Mucosa of rectum (tissue), 2 donors: ENCODE measurements at regions not wholly inside any gene's neighbourhood (a gene's known extent, or its start where the extent isn't known, plus 50 kb on each side); places are given as distances from the start of the nearest gene placed in this dataset.
"Not testable (repeated sequence)": the region's sequence is repeated elsewhere in the genome, so short reads cannot be mapped to it uniquely, and the experiment has no call there.

Source experiments
- H3K27ac ChIP-seq, 2 donors: one replicate each; pipeline ENCODE4 v1.7.0; 2013; ENCODE audit warnings: inconsistent platforms in 2 of 2, low read depth in 2 of 2, low read length in 2 of 2
- H3K27me3 ChIP-seq, 2 donors: one replicate each; pipeline ENCODE4 v1.7.0; 2013; ENCODE audit warnings: low read length in 2 of 2; ENCODE audit not compliant: control insufficient read depth in 2 of 2, insufficient read depth in 2 of 2
- H3K36me3 ChIP-seq, 2 donors: one replicate each; pipeline ENCODE4 v1.7.0; 2013; ENCODE audit warnings: low read length in 2 of 2; ENCODE audit not compliant: control insufficient read depth in 2 of 2, insufficient read depth in 2 of 2
- H3K4me1 ChIP-seq, 2 donors: one replicate each; pipeline ENCODE4 v1.7.0; 2013; ENCODE audit warnings: low read length in 2 of 2, mild to moderate bottlenecking in 1 of 2; ENCODE audit not compliant: control insufficient read depth in 2 of 2, insufficient read depth in 2 of 2
- H3K4me3 ChIP-seq, 2 donors: one replicate each; pipeline ENCODE4 v1.7.0; 2013; ENCODE audit warnings: low read length in 2 of 2
- H3K9ac ChIP-seq, 2 donors: one replicate each; pipeline ENCODE4 v1.7.0; 2013; ENCODE audit warnings: low read length in 2 of 2, low read depth in 1 of 2, mild to moderate bottlenecking in 1 of 2
- H3K9me3 ChIP-seq, 2 donors: one replicate each; pipeline ENCODE4 v1.7.0; 2013; ENCODE audit warnings: low read length in 2 of 2; ENCODE audit not compliant: control insufficient read depth in 2 of 2
- donor health status: healthy.
- donor health status: Normal muscosa, but diverticular disease.

GRCh38 chr12:20154052-20154451 is 214.3 kb upstream of the PDE3A start:
- no peaks in the 10 kb centered on the region for H3K9me3 ChIP-seq
- H3K36me3 ChIP-seq: no peaks in the 10 kb centered on the region
- no peak overlapping the region for H3K4me3 ChIP-seq
- no peaks in the 10 kb centered on the region for H3K27me3 ChIP-seq
- H3K4me1 ChIP-seq: no peaks in the 10 kb centered on the region
- no peak overlapping the region for H3K9ac ChIP-seq
- H3K27ac ChIP-seq: no peak overlapping the region

GRCh38 chr12:20155374-20155773 is 213.0 kb upstream of the PDE3A start:
- Histone ChIP-seq H3K9me3 (no peaks in the 10 kb centered on the region), H3K9ac (no peak overlapping the region), H3K27ac (no peak overlapping the region), H3K27me3 (no peaks in the 10 kb centered on the region), H3K36me3 (no peaks in the 10 kb centered on the region), H3K4me1 (no peaks in the 10 kb centered on the region), H3K4me3 (no peak overlapping the region)

GRCh38 chr12:20160899-20161298 is 207.4 kb upstream of the PDE3A start:
- H3K9ac ChIP-seq, H3K9me3 ChIP-seq, H3K27ac ChIP-seq, H3K27me3 ChIP-seq, H3K4me1 ChIP-seq, H3K4me3 ChIP-seq, H3K36me3 ChIP-seq: not testable (repeated sequence)

DNA sequence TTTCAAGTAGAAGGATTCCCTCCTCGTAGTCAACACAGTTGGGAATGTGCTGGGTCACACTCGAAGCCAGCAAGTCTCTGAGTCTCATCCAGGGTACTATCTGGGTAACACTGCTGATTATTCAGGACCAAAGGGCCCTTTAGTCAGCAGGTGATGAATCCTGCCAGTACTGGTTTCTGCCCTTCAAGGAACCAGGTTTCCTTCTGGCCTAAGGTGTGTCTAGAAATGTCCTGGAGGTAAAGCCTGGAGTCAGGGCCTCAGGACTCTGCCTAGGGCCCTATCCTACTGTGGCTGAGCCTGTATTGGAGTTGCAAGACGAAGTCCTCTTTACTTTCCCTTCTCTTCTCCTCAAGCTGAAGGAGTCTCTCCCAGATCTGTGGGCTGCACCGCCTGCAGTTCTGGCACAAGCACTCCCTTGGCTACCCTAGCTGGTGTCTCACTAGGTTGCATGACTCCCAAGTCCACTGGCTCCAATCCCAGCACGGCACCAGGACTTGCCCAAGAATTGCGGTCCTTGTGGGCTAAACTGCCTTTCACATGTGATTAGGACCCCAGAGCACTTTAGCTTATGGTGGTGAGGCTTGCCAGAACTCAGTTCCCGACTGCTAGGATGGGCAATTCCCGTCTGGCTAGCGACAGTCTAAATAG is 193.7 kb upstream of the PDE3A start:
- H3K4me1 ChIP-seq: no peaks in the 10 kb centered on the region
- H3K9ac ChIP-seq: no peak overlapping the region
- no peak overlapping the region for H3K27ac ChIP-seq
- H3K4me3 ChIP-seq: no peak overlapping the region
- no peaks in the 10 kb centered on the region for H3K9me3 ChIP-seq
- H3K27me3 ChIP-seq: no peaks in the 10 kb centered on the region
- no peaks in the 10 kb centered on the region for H3K36me3 ChIP-seq

DNA sequence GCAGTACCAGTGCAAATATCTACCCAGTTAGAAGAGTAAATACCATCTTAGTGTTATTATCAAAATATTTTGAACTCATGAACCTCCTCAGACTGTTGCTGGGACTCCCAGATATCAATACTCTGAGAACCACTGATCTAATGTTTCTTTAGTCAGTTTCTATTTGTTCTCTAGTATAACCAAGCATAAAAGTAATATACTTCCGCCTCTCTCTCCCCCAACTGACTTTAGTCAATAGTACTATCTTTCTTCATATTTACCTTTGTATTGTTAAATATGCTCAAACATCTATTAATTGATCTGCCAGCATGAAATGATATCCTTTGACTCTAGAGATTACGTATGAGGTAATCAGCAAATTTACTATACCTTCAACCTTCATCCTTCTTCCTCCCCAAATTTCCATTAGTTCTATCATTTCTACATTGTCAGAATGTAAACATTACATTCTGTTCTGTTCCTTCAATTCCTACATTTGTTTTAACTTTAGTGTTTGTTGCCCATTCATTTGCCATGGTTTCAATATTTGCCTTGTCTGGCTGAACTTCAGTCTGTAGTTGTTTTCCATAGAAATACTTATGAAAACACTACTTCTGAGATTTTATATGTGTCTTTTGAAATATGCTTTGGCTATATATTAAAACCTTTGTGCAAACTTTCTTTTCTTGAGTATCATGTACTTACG is 192.5 kb upstream of the PDE3A start:
- H3K27ac ChIP-seq: no peak overlapping the region
- no peak overlapping the region for H3K9ac ChIP-seq
- no peak overlapping the region for H3K4me3 ChIP-seq
- H3K27me3 ChIP-seq: no peaks in the 10 kb centered on the region
- no peaks in the 10 kb centered on the region for H3K36me3 ChIP-seq
- no peaks in the 10 kb centered on the region for H3K4me1 ChIP-seq
- H3K9me3 ChIP-seq: no peaks in the 10 kb centered on the region

GRCh38 chr12:20181416-20182180 is 186.7 kb upstream of the PDE3A start:
- Histone ChIP-seq H3K27ac (no peak overlapping the region), H3K36me3 (no peaks in the 10 kb centered on the region), H3K4me1 (no peaks in the 10 kb centered on the region), H3K9ac (no peak overlapping the region), H3K27me3 (no peaks in the 10 kb centered on the region), H3K4me3 (no peak overlapping the region), H3K9me3 (no peaks in the 10 kb centered on the region)

DNA sequence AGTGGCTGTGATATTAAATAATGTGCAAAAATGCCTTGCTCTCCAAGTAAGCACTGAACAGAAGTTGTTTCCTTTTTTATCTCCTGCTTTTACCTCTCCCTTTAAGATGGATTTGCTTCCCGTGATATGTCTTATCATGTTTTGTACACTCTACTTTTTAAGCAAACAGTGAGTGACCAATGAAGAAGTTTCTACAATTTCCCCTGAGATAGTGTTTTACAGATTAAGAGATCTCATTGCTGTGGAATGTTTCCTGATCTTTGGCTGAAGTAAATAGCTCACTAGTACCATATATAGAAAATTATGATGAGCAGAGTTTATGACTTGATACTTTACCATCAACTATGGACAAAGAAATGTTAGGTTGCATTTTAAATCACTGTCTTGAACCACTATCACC is 184.8 kb upstream of the PDE3A start:
- H3K9me3 ChIP-seq: no peaks in the 10 kb centered on the region
- no peak overlapping the region for H3K9ac ChIP-seq
- H3K36me3 ChIP-seq: no peaks in the 10 kb centered on the region
- H3K27me3 ChIP-seq: no peaks in the 10 kb centered on the region
- H3K4me1 ChIP-seq: no peaks in the 10 kb centered on the region
- H3K27ac ChIP-seq: no peak overlapping the region
- H3K4me3 ChIP-seq: no peak overlapping the region

DNA sequence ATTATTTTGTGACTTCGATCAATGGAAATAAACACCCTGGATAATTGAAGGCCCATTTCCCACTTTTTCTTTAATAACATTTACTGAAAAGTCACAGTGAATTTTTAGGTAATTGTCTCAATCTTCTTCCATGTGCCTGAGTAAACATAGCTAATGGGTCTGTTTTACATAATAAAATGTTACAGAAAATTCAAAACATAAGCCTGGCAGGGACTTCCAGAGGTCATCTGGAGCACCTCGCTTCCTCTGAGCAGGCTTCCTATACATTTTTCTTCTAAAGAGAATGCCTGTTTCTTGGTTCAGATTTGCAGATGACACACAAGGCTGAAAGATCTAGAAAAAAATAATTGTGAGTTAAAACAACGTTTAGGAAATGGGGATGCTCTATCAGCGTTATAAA is 183.8 kb upstream of the PDE3A start:
- Histone ChIP-seq H3K36me3 (no peaks in the 10 kb centered on the region), H3K4me3 (no peak overlapping the region), H3K9me3 (no peaks in the 10 kb centered on the region), H3K27ac (no peak overlapping the region), H3K9ac (no peak overlapping the region), H3K27me3 (no peaks in the 10 kb centered on the region), H3K4me1 (no peaks in the 10 kb centered on the region)

GRCh38 chr12:20187456-20187855 is 180.9 kb upstream of the PDE3A start:
- Histone ChIP-seq H3K9ac (no peak overlapping the region), H3K4me3 (no peak overlapping the region), H3K27me3 (no peaks in the 10 kb centered on the region), H3K36me3 (no peaks in the 10 kb centered on the region), H3K4me1 (no peaks in the 10 kb centered on the region), H3K27ac (no peak overlapping the region), H3K9me3 (no peaks in the 10 kb centered on the region)

GRCh38 chr12:20188930-20189653 is 179.2 kb upstream of the PDE3A start:
- Histone ChIP-seq H3K36me3 (no peaks in the 10 kb centered on the region), H3K4me3 (no peak overlapping the region), H3K9me3 (no peaks in the 10 kb centered on the region), H3K27ac (no peak overlapping the region), H3K4me1 (no peaks in the 10 kb centered on the region), H3K27me3 (no peaks in the 10 kb centered on the region), H3K9ac (no peak overlapping the region)
